Keratinocyte (primary cell): ENCODE measurements at regions not wholly inside any gene's neighbourhood (a gene's known extent, or its start where the extent isn't known, plus 50 kb on each side); places are given as distances from the start of the nearest gene placed in this dataset.

ENCODE experiments used
- CTCF ChIP-seq, 3 experiments: IDR thresholded peaks in 1 of 3; conservative IDR thresholded peaks in 1 of 3; optimal IDR thresholded peaks in 1 of 3; 2 replicates in 2 of 3; 3 replicates in 1 of 3; pipeline versions ENCODE3 to v1.5.1; 2011; ENCODE audit warnings: low read length in 3 of 3, mild to moderate bottlenecking in 3 of 3, moderate library complexity in 2 of 3, control low read depth in 1 of 3, inconsistent platforms in 1 of 3; ENCODE audit not compliant: insufficient read depth in 2 of 3; ENCODE audit errors: extremely low read depth in 1 of 3
- EZH2 ChIP-seq: IDR thresholded peaks from one replicate; pipeline ENCODE4 v1.6.1; 2012; ENCODE audit warnings: inconsistent platforms, mild to moderate bottlenecking, low read length, moderate library complexity

DNA sequence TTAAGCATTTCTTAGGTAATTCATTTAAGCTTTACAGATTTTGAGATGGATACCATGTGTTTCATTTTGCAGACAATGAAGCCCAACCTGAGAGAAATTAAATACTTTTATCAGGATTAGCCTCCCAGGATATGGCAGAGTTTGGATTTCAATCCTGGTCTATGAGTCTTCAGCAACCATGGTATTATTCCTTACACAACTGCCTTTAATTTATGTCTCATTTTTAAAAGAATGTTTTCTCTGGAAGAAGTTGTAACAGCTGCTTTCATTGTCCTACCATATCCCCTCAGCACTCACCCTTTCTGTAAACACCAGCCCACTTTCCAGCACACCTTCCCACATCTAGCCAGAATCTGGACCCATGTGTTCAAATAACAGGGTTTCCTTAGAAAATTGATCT, 863.7 kb upstream of the VRK2 start:
- TF ChIP-seq CTCF (optimal IDR thresholded peaks at IDR 0.05 in 1 of 3, IDR thresholded peaks at IDR 0.05 in 1 of 3, conservative IDR thresholded peaks at IDR 0.05 in 1 of 3; ENCODE audit: extremely low read depth in 1 of 3, insufficient read depth in 2 of 3, low read length in 3 of 3): no peak
- TF ChIP-seq EZH2: no peak
